ENCODE measurements at regions not wholly inside any gene's neighbourhood (a gene's known extent, or its start where the extent isn't known, plus 50 kb on each side); places are given as distances from the start of the nearest gene placed in this dataset.
"Not testable (repeated sequence)": the region's sequence is repeated elsewhere in the genome, so short reads cannot be mapped to it uniquely, and the experiment has no call there.

DNA sequence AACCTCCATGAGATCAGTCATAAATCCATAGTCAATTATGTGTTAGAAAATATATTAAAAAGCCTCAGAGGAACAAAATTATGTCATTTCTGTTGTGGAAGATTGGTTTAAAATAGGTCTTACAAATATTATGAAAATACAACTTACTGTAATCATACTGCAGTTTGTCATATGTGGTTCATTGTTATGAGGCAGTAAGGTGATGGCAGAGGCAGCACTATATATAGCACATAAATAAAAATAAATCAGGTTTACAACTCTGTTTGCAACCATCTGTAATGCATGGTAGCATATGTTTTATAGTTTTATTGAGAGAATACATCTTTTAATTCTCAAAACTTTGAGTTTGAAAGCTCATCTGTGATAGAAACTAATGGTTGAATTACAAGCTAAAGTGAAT, 651.4 kb downstream of the PCDH11X start:
- DNase-seq; intact Hi-C loops (cut with DNase I): not testable (repeated sequence)

DNA sequence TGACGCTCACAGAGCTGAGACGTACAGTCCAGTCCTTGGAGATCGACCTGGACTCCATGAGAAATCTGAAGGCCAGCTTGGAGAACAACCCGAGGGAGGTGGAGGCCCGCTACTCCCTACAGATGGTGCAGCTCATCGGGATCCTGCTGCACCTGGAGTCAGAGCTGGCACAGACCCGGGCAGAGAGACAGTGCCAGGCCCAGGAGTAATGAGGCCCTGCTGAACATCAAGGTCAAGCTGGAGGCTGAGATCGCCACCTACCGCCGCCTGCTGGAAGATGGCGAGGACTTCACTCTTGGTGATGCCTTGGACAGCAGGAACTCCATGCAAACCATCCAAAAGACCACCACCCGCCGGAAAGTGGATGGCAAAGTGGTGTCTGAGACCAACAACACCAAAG, 681.4 kb downstream of the PCDH11X start:
- DNase-seq = peak in 3 of 10 donors; percentile 32 to 63 (median 46)
- intact Hi-C loops (cut with DNase I) = not testable (repeated sequence)

DNA sequence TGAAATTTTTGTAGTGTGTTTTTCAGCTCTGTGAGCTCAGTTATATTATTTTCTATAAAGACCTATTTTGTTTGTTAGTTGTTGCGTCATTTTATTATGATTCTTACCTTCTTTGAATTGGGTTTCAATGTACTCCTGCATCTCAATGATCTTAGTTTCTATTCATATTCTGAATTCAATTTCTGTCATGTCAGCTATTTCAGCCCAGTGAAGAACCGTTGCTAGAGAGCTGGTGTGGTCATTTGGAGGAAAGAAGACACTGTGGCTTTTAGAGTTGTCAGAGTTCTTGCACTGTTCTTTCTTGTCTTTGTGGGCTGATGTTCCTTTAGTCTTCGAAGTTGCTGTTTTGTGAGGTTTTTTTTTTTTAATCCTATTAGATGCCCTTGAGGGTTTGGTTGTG, 701.0 kb downstream of the PCDH11X start:
- DNase-seq; intact Hi-C loops (cut with DNase I): not testable (repeated sequence)

DNA sequence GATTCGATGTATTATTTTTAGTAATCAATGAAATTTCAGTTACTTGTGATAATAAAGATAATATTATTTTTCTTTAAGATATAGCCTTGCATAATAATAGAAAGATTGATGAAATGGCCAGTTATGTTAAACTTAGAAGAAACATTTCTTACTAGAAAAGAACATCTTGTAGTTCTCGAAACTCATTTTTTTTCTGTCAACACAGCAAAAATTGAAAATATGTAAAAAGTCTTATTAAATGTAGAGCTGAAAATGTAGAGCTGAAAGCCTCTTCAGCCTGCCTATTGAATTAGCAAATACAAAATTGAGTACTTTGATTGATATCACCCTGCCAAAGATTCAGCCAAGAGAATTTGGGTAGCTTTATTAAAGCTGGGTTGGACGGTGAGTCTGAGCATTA, 706.3 kb downstream of the PCDH11X start:
- intact Hi-C loops (cut with DNase I); DNase-seq: not testable (repeated sequence)

DNA sequence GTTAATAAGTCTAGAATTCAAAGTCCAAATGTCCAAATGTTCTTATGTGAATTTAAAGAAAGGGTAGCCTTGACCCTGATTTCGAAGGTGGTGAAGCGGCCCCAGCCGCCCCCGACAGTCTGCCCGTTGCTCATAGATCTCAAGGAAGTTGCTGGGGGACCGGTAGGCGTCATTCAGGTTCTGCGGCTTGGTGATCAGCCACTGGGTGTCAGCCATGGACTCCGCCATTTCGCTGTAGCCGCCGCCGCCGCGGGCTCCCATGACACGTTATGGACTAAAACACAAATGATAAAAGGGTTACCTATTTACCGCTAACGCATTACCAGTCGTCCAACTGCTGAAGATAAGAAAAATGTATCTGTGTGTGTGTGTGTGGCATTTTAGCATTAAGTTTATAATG, 736.1 kb downstream of the PCDH11X start:
- intact Hi-C loops (cut with DNase I) = not testable (repeated sequence)
- peak in 3 of 10 donors; percentile 43 to 59 (median 50) for DNase-seq

DNA sequence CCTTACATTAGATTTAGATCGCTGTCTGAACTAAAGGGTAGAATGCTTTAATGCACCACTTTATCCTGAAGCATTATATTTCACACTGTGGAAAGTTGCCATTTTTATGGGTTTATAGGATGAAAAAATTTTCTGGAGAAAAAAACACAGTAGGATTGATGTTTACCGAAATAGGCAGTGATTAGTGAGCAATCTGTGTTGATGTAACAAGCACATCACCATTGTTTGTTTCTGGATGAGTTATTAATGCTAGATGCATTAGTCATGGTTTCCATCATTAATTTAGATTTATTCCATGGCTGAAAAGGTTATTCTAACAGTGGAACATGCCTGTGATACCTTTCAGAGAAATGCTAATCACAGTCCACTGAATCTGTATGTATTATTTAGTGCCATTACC, 749.8 kb downstream of the PCDH11X start:
- DNase-seq; intact Hi-C loops (cut with DNase I): not testable (repeated sequence)

DNA sequence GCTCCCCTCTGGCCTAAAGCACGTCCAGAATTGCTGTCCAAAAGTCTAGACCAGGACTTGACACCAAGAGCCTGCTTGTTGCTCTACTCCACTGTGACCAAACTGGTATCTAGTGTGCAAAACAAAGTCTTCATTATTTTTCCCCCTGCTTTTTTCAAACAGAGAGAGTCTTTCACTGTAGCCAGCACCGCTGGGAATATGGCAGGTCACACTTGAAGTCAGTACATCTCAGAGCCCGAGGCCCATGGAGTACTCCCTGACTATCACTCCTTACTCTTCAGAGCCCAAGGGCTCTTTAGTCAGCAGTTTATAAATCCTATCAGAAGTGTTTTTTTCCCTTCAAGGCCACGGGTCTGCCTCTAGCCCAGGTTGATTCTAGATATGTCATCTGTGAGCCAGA, 761.3 kb downstream of the PCDH11X start:
- not testable (repeated sequence) for DNase-seq

DNA sequence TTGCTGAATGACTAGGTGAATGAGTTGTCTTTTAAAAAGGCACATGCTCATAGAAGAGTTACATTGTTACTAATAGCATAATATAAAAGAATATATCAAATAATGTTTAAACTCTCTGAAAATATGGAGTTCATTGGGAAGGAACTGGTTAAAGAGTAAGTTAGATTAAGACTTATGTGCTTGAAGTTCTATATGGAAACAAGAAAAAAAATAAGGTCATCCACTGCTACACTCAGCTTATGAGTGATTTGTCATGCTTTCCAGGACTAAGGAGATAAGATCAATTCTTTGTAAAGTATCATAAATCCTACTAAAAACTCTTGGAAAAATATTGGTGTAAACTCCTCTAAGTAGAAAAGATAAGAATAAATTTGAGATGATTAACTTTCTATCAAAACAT, 779.1 kb downstream of the PCDH11X start:
- intact Hi-C loops (cut with DNase I); DNase-seq: not testable (repeated sequence)

More for the DNA sequence above, 761.3 kb downstream of the PCDH11X start:
- intact Hi-C loops (cut with DNase I) = not testable (repeated sequence)

DNA sequence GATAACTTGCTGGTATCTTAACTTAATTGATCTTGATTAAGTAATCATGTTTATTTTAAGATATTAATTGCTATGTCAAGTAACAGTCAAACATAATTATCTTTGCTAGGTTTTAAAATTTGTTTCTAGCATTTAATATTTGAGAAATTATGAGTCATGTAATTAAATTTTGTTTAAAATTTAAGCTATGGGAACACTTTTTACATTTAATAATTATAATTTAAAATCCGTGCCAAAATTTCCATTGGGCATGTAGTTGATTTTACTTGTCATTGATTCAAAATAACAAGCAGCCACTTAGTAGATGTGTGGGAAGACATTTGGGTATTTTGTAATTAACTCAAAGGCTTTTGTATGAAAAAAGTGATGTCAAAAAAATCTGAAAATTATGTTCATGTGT, 779.6 kb downstream of the PCDH11X start:
- DNase-seq; intact Hi-C loops (cut with DNase I): not testable (repeated sequence)

DNA sequence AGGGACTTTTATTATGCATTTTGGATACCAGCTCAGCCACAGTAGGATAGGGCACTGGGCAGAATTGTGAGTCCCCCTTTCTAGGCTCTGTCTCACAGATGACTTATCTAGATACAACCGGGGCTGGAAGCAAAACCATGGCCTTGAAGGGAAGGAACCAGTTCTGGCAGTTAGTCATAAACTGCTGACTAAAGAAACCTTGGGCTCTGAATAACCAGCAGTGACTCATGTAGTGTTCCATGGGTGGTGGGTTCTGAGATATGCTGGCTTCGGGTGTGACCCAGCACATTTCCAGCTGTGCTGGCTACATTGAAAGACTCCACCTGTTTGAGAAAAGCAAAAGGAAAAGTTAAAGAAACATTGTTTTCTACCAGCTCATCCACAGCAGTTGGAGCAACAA, 780.9 kb downstream of the PCDH11X start:
- intact Hi-C loops (cut with DNase I); DNase-seq: not testable (repeated sequence)

DNA sequence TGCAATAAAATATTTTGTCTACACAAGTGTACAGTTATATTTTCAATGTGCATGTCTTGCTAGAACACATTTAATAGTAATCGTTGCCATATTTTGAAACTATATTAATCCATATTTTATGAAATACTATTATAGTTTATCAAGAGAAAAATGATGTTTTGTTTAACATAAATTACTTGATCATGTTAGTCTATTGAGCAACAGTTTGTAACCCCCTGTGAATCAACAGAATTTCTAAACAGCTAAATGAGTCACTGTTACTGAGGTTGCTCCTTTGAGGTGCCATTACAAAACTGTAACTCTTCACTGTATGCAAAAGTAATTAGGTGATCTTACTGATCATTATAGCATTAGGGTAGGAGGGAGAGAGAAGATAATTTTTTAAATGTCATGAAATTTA, 791.0 kb downstream of the PCDH11X start:
- DNase-seq; intact Hi-C loops (cut with DNase I): not testable (repeated sequence)

DNA sequence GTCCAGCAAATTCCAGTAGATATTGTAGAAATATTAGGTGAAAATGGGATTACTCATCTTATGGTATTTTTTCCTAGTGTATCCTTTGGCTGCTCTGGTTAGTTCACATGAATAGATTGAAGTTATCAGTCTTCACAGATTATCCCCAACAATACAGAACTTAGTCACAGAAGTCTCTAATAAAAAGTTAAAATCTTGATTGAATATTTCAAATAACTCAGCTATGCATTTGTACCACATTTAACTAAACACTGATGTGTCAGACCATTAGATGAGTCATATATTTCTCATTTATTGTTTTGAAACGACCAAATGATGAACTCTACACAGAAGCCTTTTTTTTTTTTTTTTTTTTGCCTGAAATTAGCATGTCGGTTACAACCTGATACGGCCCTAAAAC, 807.5 kb downstream of the PCDH11X start:
- intact Hi-C loops (cut with DNase I); DNase-seq: not testable (repeated sequence)

DNA sequence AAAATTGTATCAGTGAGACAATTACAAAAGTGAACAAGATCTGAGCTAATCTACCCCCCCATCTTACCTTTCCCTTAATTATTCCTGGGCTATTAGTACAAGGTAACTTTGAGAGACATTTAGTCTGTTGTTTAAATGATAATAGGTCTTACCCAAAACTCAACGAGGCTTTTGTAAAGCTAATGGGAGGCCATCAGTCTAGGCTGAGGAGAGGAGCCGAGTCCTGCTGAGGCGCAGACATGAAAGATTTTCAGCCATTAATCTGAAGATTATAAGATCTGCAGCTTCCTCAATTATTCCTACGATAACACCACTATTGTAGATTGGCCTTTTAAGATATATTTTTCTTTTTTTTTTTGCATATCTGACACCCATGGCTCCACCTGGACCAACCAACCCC, 810.5 kb downstream of the PCDH11X start:
- DNase-seq; intact Hi-C loops (cut with DNase I): not testable (repeated sequence)

DNA sequence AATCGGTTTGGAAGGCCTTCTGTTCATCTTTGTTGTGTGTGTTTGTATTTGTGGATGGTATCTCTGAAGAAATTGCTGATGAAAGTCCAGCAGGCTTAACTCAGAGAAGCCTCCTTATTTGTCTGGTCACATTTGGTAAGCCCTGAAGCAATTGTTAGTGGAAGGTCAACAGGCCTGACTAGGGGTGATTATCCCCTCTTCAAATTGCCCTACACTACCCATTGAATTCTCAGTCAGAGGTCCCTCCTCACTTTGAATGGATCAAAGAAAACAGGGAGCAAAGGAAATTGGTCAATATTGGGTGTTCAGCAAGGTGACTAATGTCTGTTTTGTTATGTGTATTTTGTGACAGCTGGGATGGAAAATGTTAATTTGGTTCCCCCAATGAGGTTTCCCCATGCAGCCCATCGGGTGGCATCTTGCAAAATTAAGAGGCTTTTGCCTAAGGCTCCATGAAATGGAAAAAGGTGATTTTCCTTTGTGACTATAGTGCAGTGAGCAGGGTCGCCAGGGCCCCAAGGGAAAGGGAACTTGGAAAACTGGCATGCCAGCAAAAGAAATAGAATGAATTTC, 811.6 kb downstream of the PCDH11X start:
- intact Hi-C loops (cut with DNase I); DNase-seq: not testable (repeated sequence)

DNA sequence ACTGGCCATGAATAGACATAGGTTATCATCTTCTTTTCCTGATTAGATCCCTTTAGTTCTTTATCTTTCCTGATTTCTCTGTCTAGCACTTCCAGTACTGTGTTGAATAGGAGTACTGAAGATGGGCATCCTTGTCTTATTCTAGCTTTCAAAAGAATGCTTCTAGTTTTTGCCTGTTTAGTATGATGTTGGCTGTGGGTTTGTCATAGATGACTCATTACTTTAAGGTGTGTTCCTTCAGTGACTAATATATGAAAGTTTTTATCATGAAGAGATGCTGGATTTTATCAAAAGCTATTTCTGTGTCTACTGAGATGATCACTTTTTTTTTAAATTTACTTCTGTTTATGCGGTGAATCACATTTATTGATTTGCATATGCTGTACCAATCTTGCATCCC, 832.3 kb downstream of the PCDH11X start:
- intact Hi-C loops (cut with DNase I); DNase-seq: not testable (repeated sequence)

DNA sequence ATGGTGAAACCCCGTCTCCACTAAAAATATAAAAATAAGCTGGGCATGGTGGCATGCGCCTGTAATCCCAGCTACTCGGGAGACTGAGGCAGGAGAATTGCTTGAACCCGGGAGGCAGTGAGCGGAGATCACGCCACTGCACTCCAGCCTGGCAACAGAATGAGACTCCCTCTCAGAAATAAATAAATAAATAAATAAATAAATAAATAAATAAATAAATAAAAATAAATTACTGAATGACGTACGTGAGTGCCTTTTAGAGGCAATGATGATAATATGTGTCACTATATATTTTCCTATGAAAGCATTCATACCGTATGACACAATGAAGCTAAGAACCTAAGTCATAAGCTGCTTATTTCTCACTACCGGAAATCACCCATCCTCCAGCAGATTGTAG, 847.5 kb downstream of the PCDH11X start:
- DNase-seq; intact Hi-C loops (cut with DNase I): not testable (repeated sequence)

DNA sequence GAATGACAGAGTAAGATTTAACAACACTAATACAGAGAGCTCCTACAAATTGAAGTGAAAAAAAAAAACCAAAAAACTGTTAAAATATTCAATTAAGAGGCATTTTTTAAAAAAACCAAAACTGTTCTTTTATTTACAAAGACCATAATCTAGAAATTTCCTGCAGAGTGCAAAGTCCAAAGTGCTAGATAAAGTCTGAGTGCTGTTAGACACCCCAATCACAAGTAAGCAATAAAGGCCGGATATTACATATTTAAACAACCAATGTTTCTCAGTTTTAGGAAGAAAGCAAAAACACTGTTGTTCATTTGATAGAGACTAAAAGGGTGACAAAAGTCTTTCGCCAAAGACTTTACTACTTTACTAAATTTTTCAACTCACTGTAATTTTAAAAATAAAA, 878.4 kb downstream of the PCDH11X start:
- DNase-seq; intact Hi-C loops (cut with DNase I): not testable (repeated sequence)

DNA sequence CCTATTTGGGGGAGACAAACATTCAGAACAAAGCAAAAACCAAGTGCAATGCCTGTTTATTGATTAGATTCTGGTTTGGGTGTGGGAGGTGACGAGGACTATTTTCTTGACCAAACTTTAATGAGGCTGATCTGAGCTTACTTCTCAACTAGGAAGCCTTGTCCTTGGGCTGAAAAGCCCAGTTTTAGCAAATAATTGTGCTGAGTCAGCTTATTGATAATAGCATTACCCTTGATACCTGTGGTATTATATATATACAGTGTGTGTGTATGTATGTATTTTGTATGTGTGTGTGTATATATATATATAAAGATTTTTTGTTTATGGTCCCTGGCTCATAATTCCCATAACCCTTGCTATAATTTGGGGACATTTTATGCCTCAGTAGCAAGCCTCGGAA, 880.6 kb downstream of the PCDH11X start:
- DNase-seq; intact Hi-C loops (cut with DNase I): not testable (repeated sequence)

DNA sequence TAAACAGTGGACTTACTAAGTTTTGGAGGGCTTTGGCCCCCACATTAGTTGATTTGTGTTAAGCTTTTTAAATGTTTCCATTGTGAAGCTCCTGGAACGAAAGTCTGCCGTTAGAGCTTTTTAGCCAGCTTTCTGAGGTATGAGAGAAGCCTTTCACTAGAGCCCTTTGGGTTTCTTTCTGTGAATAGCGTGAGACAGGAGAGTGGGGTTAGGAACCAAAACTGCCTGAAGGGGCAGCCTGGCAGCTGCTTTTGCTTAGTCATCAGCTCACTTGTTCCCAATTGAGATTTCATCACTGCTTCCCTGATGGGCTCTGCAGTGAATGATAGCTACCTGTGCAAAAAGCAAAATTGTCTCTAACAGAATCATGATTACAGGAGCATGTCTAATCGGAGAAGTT, 913.6 kb downstream of the PCDH11X start:
- DNase-seq; intact Hi-C loops (cut with DNase I): not testable (repeated sequence)

DNA sequence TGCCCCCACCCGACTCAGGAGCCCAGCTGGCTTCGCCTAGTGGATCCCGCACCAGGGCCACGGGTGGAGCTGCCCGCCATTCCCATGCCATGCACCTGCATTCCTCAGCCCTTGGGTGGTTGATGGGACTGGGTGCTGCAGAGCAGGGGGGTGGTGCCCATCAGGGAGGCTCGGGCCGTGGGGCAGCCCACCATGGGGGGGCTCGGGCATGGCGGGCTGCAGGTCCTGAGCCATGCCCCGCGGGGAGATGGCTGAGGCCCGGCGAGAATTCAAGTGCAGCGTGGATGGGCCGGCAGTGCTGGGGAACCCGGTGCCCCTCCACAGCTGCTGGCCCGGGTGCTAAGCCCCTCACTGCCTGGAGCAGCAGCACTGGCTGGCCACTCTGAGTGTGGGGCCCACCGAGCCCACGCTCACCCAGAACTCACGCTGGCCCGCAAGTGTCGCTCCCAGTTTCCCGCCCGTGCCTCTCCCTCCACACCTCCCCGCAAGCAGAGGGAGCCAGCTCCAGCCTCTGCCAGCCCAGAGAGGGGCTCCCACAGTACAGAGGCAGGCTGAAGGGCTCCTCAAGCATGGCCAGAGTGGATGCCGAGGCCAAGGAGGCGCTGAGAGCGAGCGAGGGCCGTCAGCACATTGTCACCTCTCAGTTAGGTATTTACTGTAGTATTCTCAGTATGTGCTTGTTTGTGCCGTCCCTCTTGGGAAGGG, 920.4 kb downstream of the PCDH11X start:
- DNase-seq = peak in 3 of 10 donors; percentile 35 to 67 (median 38)
- intact Hi-C loops (cut with DNase I) = not testable (repeated sequence)

DNA sequence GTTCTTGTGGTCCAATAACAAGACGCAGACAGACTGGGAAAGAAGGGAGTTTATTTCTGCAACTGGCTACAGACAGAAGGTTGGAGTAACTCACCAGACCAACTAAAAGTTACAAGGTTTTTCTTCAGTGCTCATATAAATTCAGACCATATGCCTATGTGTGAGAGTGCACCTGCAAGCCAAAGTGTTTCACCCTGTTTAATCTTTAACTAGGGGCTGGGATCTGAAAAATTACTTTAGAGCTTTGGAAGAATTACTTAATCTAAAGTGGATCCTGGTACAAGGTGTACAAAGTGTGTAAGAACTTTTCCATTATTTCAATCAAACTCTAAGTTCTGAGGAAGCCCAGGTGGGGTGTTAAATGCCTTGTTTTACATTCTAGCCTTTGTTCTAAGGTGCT, 930.6 kb downstream of the PCDH11X start:
- intact Hi-C loops (cut with DNase I); DNase-seq: not testable (repeated sequence)
